Right ventricle myocardium superior (tissue), 1 donor: ENCODE measurements at regions not wholly inside any gene's neighbourhood (a gene's known extent, or its start where the extent isn't known, plus 50 kb on each side); places are given as distances from the start of the nearest gene placed in this dataset.

Source experiments
- ATAC-seq: fragments of 200-7000 bp; cut with Tn5 transposase; one replicate; pipeline ENCODE4 v1.9.1; 2020; ENCODE audit warnings: mild to moderate bottlenecking; ENCODE audit not compliant: poor library complexity
- DNase-seq: peaks from one replicate; pipeline ENCODE4 v3.0.0-alpha.2; 2020
- intact Hi-C: fragments of 100-400 bp; cut with DNase I; formaldehyde crosslinking; loops from one replicate; pipeline ENCODE4 v1.11.2; 2022
- donor health status: DM: no; HTN: yes; CAD: no; lungs with severe emphysema.

DNA sequence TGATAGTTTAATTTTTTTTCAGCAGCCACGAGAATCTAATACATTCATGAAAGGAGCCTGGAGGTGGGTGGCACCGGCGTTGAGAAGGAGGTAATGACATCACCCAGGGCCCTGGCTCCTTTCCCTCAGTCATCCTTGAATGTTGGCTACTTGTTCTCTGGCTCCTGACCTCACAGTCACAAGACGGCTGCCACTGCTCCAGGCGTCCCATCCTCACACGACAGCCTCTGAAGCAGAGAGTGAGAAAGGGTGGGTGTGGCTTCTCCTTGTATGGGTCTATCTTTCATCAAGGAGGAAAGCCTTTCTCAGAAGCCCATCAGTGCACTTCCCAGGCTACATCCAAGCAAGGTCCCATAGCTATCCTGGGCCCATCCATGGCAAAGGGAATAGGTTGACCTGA lies 207.6 kb upstream of the C14orf180 start:
- DNase-seq, result peak; percentile 24
- no peak for ATAC-seq
- intact Hi-C loops, result loop anchor here (10.0 kb wide), 2 partner anchors 183 to 227 kb away; no protein-coding TSS in a partner anchor

DNA sequence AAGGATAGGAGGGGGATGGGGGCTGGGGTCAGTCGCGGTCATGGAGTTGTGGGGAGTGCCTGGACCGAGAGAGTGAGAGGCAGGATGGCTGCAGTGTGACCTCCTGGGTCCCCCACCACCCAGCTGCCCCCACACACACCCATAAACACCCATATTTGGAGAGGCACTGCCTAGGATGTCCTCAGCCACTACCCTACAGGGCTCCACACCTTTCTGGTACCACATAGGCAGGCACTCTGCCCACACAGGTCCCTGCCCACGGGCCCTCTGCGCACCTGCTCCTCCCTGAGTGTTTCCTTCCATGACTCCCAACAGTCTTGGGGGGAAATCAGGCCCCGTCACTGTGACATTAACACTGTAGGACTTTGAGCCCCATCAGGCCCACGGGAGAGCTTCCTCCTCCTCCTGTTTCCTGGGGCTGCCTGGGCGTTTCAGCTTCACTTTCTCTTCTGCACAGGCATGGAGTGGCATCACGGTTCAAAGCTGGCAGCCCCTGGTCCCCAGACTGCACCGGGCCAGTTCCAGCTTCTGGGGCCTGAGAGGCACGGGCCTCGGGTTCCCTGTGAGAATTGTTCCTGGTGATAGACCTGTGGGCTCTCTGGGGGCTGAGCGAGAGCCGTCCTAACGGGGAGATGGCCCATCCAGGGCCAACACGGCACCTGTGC lies 207.0 kb upstream of the C14orf180 start:
- ATAC-seq, result no peak
- intact Hi-C loops, result loop anchor here (10.0 kb wide), 2 partner anchors 182 to 228 kb away; no protein-coding TSS in a partner anchor
- DNase-seq, result peak; percentile 11

DNA sequence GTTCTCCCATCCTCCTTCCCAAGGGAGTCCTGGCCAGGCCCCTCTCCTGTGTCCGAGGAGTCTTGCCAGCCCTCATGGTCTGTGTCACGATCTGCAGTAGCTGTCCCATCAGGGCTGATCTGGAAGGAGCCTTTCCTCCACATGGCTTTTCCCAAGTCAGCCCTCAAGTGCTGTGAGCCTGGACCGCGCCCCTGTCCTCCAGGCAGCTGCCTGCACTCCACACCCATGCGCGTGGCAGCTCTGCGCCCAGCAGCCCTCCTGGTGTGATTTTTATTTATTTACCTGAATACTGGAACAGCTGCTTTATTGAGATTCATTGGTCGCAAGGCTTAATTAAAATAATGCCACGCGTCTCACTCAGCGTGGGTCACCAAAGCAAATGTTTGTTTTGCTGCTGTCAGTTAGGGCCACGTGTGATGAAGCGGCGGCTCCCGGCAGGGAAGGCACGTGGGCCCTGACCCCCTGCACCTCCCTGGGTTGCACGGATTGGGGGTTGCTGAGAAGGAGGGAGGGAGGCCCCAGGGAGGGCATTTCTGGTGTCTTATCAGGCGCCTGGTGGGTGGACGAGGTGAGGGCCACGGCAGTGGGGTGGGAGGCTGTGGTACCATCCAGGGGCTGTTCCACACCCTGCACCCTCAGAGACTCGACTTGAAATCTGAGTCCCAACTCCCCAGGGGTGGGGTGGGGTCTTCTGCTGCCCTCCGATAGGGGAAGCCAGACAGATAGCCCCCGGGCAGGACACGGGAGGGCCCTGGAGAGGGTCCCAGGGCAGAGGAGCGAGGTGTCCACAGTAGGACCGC lies 206.3 kb upstream of the C14orf180 start:
- DNase-seq, result peak; percentile 12
- no peak for ATAC-seq

DNA sequence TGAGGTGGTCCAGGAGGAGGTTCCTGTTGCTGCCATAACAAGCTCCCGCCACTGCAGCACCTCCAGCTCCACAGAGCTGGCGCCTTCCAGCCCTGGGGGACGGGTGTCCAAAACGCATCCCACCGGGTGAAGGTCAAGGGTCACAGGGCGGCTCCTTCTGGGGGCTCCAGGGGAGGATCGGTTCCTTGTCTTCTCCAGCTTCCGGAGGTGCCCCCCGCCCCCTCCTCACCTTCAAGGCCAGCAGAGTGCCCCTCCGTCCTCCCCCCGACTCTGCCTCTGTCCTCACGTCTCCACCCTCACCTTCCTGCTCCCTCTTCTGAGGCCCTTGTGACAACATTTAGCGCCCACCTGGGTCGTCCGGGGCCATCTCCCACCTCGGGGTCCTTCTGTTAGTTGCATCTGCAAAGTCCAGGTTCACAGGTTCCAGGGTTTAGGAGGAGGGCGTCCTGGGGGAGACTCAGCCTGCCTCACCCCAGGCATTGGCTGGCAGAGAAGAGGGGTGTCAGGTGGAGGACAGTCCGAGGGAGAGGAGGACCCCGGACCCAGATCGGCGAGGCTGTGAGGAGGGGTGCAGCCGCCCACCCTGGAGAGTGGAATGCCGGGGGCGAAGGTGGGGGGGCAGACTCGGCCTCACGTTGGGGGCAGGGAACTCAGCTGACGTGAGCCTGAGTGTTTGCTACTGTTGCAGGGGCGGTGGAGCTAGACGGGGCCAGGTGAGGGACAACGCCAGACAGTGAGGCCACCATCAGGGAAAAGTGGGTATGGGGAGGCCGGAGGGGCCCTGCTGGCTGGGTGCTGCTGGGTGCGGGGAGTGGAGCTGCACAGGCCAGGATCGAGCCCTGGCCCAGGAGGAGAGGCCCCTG lies 205.5 kb upstream of the C14orf180 start:
- DNase-seq, result peak; percentile 24
- ATAC-seq, result no peak
- intact Hi-C loops, result loop anchor here (10.0 kb wide), 2 partner anchors 181 to 229 kb away; no protein-coding TSS in a partner anchor

More for the DNA sequence above, 206.3 kb upstream of the C14orf180 start:
- intact Hi-C loops, result loop anchor here (10.0 kb wide), 2 partner anchors 182 to 228 kb away; no protein-coding TSS in a partner anchor

DNA sequence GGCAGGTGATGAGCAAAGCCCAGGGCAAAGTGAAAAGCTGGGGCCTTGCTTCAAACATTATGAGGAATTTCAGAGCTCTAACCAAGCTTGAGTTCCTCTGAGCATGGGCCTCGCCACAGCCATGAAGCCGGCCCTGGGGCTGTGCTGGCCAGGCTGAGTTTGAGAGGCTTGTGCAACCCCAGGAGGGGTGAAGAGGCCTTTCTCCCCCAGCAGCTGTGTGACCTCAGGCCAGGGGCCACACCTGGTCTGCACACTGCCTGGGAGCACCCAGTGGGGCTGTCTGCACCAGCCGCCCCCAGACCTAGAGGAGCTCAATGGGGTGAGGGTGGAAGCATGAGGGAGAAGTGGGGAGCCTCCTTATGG lies 204.9 kb upstream of the C14orf180 start:
- no peak for ATAC-seq
- intact Hi-C loops, result loop anchor here (10.0 kb wide), 2 partner anchors 180 to 230 kb away; no protein-coding TSS in a partner anchor
- DNase-seq, result no peak

DNA sequence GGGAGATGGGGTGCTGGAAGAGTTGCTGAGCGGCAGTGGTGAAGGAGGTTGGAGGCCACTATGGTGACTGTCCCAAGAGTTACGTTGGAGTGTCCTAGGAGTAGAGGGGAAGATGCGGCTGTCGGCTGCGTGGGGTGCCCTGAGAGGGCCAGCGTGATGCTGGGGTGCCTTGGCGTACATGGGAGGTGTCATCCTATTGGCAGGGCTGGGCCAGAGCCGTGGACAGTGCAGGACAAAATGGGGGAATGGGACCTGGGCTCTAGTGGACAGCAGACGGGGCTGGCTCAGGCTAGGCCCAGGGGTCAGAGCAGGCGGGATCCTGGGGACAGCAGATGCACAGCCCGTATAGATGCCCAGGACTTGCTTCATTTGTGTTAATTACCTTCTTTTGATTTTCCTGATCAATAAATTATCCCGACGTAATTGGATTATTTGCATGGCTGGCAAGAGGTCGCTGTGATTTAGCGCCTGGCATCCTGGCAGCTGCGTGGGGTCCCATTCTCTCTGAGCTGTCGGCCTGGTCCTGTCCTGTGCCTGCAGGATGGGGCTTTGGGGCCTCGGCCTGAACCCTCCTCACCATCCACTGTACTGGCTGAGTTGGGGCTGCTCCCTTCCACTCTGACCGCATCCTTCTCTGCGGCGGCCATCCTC lies 203.9 kb upstream of the C14orf180 start:
- intact Hi-C loops, result loop anchor here (10.0 kb wide), 2 partner anchors 179 to 231 kb away; no protein-coding TSS in a partner anchor
- ATAC-seq (no peak), DNase-seq (peak; percentile 18)

DNA sequence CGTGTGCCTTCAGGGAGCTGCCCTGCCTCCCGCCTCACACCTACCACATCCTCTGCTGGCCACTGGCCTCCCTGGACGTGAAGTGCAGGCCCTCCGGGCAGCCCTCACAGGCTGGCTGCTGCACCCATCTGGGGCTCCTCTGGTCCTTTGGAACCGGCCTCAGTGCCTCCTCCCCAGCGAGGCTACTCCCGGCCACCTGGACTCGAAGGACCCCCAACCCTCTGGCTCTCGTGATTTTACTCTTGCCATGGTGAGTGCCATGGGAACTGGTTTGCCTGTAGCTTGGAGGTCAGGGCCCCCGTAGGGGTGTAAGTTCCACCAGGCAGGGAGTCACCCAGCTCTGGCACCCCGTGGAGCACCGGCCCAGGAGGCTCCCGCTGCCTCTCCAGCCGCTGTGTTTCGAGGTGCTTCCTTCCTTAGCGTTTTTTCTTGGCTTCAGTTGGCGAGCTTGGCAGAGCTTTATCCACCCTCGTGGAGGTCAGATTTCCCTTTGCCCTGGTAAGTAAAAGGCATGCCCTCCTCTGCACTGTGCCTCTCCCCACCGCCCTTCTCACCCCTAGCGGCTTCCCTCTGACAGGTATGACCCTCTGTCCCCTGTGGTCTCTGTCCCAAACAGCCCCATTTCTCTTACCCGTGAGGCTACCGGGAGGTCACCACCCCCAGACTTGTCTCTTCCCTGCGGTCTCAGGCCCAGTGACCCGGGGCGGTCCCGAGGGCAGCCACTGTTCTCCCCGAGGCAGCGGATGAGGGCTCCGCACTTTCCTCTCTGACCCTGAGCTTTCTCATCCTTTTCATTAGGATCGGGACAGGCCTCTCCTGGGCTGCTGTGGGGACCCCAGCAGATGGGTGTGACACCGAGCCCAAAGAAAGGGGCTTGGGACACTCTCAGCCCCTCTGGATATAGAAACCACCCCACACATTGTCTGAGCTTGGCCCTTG lies 203.1 kb upstream of the C14orf180 start:
- intact Hi-C loops, result loop anchor here (10.0 kb wide), 2 partner anchors 178 to 232 kb away; no protein-coding TSS in a partner anchor
- DNase-seq (peak; percentile 21), ATAC-seq (no peak)

DNA sequence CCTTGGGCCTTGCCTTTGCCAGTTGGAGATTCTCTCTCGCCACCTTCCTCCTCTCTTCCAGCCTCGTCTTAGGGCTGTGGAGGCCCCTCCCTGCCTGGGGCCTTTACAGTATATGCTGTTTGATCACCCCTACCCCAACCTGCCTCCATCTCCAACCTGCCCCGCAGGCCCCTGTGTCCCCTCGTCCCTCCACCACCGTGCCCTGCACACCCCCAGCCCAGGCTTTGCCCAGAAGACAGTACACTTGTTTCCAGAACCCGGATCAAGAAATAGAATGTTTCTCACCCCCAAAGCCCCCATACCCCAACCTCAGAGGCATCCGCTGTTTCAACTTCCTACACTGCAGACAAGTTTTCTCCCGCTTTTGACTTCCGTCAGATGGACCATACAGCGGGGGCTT lies 202.3 kb upstream of the C14orf180 start:
- no peak for ATAC-seq
- intact Hi-C loops, result loop anchor here (10.0 kb wide), 2 partner anchors 178 to 232 kb away; no protein-coding TSS in a partner anchor
- DNase-seq, result no peak

DNA sequence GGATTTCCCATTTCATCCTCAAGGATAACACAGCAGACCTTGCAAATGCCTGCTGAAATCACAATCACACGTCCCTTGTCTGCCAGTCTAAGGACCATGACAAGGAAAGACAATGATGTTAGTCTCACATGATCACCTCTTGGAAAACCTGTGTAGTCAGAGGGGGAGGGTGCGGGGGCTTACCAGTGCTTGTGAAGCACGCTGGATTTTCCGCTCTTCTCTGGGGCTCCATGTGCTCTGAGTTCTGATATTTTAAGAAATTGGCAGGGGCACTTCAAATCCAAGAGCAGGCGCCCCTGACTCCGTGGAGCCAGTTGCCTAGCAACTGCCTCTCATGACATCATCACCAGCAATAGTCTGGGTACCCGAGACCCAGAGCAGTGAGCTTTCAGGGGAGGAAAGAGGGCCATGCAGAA lies 200.9 kb upstream of the C14orf180 start:
- ATAC-seq, result no peak
- DNase-seq, result peak; percentile 8
- intact Hi-C loops, result loop anchor here (10.0 kb wide), 2 partner anchors 176 to 234 kb away; no protein-coding TSS in a partner anchor

DNA sequence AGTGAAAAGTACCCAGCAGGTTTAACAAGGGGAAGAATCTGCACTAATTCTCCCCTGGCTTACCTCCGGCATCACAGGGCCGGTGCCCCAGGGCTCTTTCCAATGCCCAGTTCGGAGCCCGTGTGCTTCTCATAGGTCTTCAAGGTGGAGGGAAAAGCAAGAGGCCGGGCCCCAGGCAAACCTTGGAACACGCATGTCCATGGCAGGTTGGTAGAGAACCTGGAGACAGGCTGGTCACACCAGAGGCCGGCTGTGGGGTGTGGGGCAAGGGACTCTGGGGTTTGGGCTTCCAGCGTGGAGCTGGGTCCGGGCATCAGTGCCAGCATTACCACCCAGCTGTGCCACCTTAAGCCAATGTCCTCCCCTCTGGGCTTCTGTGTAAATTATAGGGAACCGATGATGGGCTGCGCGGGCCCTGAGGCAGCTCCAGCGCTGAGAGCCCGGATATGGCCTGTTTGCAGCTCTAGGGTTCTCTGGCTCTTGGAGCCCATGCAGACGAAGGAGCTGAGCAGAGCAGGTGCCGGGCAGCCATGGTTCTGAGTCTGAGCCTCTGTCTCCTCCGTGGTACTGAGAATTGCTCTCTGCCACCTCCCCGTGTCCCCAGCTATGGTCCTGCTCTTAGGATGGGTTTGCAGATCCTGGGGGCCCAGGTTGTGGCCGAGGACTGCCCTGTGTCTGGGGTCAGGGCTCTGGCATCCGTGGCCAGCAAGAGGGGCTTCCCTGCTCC lies 197.0 kb upstream of the C14orf180 start:
- DNase-seq (peak; percentile 34), ATAC-seq (no peak)
- intact Hi-C loops, result no loop called here

DNA sequence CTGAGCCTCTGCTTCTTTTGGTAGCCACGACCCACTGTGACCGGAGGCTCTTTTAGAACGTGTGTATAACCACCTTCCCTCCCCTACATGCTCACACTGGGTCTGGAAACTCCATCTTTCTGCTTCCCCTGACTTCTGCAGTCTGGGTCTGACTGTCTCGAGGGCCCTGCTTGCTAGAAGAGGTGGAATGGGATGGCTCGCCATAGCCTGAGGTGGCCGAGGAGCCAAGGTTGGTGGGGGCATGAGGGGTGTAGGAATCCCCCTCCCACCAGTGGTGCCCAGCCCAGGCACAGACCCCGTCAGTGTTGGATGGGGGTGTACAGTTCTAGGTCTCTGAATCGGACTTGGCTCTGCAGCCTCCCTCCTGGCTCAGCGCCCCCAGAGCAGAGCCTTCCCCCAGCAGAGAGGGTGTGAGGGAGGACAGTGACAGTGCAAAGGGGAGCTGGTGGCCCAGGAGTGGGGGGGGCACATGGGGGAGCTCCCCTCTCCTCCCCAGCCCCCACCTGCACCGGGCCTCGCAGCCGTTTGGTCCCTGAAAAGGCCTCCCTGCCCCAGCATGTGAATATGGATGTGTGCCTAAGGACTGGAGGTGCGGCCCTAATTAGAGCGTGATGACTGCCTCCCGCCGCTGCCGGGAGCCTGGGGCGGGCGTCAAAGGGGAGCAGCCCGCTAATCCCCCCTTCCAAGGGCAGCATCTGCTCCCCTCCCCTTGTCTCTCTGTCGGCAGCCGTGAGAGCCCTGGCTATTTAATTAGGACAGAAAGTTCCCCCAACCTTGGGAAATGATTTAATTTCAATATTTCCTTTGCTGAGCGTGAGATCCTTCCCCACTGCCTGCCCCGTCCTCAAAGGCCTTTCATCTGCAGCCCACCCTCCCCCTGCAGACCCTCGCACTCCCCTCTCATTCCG lies 196.2 kb upstream of the C14orf180 start:
- intact Hi-C loops, result no loop called here
- no peak for ATAC-seq
- peak; percentile 22 for DNase-seq

DNA sequence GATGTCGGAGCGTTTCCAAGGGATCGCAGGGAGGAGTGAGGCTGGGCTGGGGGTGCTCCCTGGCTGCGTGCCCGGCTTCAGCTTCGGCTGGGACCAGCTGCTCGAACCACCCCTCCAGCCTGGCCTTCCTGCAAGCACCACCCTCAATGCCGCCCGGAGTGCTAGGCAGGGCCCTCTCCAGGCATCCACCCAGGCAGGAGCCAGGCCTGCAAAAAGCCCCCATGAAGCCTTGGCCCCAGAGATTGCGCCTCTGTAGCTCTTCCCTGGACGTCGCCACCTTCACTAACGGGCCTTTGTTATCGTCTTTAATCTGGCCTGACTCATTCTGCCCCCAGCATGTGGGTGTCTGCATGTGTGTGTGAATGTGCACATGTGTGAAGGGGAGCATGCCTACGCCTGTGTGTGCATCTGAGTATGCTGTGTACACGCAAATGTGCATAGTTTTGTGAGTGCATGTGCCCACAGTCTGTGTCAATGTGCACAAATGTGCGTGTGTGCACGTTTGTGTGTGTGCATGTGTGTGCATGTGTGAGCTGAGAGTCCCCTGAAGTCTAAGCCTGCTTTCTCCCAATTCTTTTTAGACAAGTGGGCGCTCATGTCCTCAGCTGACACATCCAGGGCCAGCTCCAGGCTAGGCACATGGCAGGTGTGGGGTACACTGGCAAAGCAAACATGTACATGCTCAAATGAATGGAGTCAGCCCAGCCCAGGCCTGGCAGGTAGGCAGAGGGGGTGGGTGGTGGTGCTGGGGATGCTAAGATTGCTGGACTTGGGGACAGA lies 195.4 kb upstream of the C14orf180 start:
- DNase-seq (peak; percentile 29), ATAC-seq (no peak)
- intact Hi-C loops, result no loop called here

DNA sequence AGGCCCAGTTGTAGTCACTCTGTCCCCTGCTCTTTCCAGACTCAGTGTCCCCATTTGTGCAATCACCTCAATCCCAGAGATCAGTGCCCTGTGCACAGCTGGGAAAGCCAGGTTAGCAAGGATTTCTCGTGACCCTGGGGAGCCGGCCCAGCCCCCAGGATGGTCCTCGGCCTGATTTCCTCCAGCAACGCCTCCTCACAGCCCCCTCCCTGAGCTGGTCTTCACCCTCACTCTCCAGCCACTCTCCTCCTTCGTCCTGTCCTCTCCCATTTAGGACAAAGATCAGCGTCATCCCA lies 194.8 kb upstream of the C14orf180 start:
- intact Hi-C loops, result no loop called here
- ATAC-seq (no peak), DNase-seq (no peak)

DNA sequence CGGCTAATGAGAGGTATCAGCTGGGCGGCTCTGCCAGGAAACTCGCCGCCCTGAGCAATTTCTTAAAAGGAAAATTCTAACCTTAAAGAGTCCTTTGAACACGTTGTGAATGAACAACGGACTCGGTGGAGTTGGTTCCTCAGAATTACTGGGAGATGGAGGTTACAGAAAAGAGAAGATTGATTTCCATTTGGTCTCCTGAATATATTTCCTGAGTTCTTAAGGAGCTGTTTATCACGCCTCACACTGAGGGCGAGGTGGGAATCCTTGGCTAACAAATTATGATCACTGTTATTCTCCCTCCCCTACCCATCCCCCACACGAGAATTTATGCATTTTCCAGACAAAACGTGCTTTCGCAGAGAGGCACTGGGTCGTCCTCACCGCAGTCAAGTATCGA lies 194.5 kb upstream of the C14orf180 start:
- intact Hi-C loops, result no loop called here
- no peak for ATAC-seq
- DNase-seq, result no peak

DNA sequence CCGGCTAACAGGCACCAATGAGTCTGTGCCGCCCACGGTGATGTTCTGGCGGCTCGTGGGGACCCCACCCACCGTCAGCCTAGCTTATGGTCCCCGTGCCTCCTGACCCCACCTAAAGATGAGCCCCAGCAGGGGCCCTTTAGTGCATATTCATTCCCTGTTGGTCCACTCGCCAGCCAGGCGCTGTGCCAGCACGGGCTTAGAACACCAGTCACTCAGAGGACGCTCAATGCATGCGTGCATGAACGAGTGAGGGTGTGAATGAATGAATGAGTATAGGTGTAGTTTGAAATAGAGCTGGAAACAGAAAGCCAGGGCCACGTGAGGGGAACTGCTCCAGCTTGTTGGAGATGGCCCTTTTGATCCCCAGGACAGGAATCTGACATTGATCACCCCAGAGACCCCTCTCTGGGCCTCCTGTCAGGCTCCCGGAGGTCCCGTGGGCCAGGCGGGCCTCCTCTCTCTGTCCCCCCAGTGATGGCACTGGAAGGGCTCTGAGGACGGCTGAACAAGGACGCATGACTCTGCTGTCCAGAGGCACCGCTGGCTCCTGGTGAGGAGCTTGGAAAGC lies 193.9 kb upstream of the C14orf180 start:
- intact Hi-C loops, result no loop called here
- ATAC-seq (no peak), DNase-seq (no peak)
